ENCODE measurements at regions not wholly inside any gene's neighbourhood (a gene's known extent, or its start where the extent isn't known, plus 50 kb on each side); places are given as distances from the start of the nearest gene placed in this dataset.
A peak's percentile ranks its signal among the peaks of the same experiment; 100 is the strongest.

- peak; percentile 33 for ATAC-seq
- intact Hi-C loops (cut with DNase I): no loop called here
Observed at GRCh38 chr6:87968435-87969278, 79.0 kb upstream of the SPACA1 start.

DNA sequence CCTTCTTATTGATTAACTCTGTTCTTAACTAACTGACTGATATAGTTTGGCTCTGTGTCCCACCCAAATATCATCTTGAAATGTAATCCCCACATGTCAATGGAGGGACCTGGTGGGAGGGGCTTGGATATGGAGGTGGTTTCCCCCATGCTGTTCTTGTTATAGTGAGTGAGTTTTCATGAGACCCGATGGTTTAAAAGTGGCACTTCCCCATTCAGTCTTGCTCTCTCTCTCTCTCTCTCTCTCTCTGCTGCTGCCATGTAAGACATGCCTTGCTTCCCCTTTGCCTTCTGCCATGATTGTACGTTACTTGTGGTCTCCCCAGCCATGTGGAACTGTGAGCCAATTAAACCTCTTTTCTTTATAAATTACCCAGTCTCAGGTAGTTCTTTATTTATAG, 81.8 kb upstream of the SPACA1 start:
- ATAC-seq: no peak
- Histone ChIP-seq H3K4me3 (no peak overlapping the region), H3K36me3 (replicated peaks in 1 of 2; ENCODE audit: insufficient read depth in 1 of 2, low read depth in 2 of 2) (no peaks in the 10 kb centered on the region), H3K4me1 (peaks cover 7% of the 10 kb centered on the region), H3K9me3 (no peaks in the 10 kb centered on the region), H3K27ac (no peak overlapping the region), H3K27me3 (no peaks in the 10 kb centered on the region)
- DNase-seq: no peak
- no peak for TF ChIP-seq CTCF (IDR thresholded peaks at IDR 0.05)
- no peak for TF ChIP-seq POLR2A (IDR thresholded peaks at IDR 0.05)
- intact Hi-C loops (cut with DNase I): no loop called here
- WGBS, 2 donors: 42 to 47% methylated on average over 2 of the region's 2 CpGs

More at GRCh38 chr6:87968435-87969278, 79.0 kb upstream of the SPACA1 start:
- no peaks in the 10 kb centered on the region for H3K27me3 ChIP-seq
- TF ChIP-seq POLR2A (IDR thresholded peaks at IDR 0.05): no peak
- TF ChIP-seq CTCF (IDR thresholded peaks at IDR 0.05): no peak
- H3K4me1 ChIP-seq: peaks cover 7% of the 10 kb centered on the region
- H3K4me3 ChIP-seq: no peak overlapping the region
- H3K9me3 ChIP-seq: no peaks in the 10 kb centered on the region
- peak in 1 of 4 donors; percentile 12 for DNase-seq
- 10 to 11% methylated on average over 26 of the region's 26 CpGs for WGBS, 2 donors
- H3K36me3 ChIP-seq (replicated peaks in 1 of 2; ENCODE audit: insufficient read depth in 1 of 2, low read depth in 2 of 2): no peaks in the 10 kb centered on the region
- no peak overlapping the region for H3K27ac ChIP-seq

DNA sequence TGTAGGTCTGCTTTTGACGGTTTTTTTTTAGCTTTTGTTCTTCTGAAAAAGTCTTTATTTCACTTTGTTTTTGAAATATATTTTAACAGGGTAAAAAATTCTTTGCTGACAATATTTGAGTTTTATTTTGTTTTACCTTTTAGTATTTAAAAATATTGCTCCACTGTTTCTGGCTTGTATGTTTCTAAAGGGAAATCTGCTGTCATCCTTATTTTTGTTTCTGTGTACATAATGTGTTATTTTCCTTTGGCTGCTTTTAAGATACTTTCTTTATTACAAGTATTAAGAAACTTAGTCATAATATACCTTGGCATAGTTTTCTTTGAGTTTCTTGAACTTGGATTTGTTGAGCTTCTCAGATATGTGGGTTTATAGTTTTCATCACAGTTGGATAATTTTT, 88.6 kb upstream of the SPACA1 start:
- intact Hi-C loops (cut with DNase I): no loop called here
- no peaks in the 10 kb centered on the region for H3K4me1 ChIP-seq
- TF ChIP-seq CTCF (IDR thresholded peaks at IDR 0.05) (no peak), POLR2A (IDR thresholded peaks at IDR 0.05) (no peak)
- no peak overlapping the region for H3K27ac ChIP-seq
- DNase-seq: no peak
- WGBS, 2 donors: 55 to 66% methylated on average over 1 of the region's 1 CpG
- no peak for ATAC-seq
- no peaks in the 10 kb centered on the region for H3K27me3 ChIP-seq
- H3K9me3 ChIP-seq: no peaks in the 10 kb centered on the region
- no peaks in the 10 kb centered on the region for H3K36me3 ChIP-seq (replicated peaks in 1 of 2; ENCODE audit: insufficient read depth in 1 of 2, low read depth in 2 of 2)
- no peak overlapping the region for H3K4me3 ChIP-seq

DNA sequence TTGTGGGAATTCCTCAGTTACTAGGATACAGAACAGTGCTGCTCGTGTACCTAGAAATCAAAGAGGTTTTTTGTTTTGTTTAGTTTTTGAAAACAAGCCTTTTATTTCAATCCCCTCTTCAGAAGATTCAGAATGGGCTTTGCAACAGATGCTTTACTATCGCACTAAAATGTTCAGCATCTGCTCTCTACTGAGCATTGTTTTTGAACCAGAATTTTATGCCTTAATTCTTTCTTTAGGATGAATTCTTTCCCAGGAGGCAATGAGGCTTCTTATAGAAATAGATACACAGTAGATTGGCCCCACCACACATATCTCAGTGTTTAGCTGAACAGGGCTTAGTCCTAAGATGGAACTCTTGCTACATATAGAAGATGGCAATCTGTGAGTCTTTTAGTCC, 95.9 kb upstream of the SPACA1 start:
- H3K27me3 ChIP-seq: no peaks in the 10 kb centered on the region
- intact Hi-C loops (cut with DNase I): no loop called here
- H3K4me1 ChIP-seq: no peaks in the 10 kb centered on the region
- no peak overlapping the region for H3K27ac ChIP-seq
- ATAC-seq: no peak
- H3K9me3 ChIP-seq: no peaks in the 10 kb centered on the region
- no peak overlapping the region for H3K4me3 ChIP-seq
- no peak for TF ChIP-seq POLR2A (IDR thresholded peaks at IDR 0.05)
- TF ChIP-seq CTCF (IDR thresholded peaks at IDR 0.05): no peak
- no peaks in the 10 kb centered on the region for H3K36me3 ChIP-seq (replicated peaks in 1 of 2; ENCODE audit: insufficient read depth in 1 of 2, low read depth in 2 of 2)
- no peak for DNase-seq
- WGBS, 2 donors: 78 to 81% methylated on average over 2 of the region's 2 CpGs

DNA sequence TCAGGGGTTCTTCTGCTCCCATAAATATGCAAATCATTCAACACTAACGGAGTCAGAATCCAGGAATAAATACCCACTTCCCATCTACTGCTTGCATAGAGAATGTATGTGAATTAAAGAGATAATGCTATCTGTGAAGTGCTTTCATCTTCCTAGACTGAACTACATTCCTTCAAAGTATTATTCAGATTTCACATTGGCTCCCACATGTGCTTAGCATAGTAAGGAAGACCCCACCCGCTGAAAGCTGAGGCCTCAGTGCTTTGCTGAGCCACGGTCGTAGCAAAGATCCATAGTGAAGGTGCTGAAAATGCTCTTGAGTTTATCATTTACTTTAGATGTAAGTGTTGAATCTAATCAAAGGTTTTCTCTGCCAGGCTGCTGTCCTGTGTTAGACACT, 97.0 kb upstream of the SPACA1 start:
- no peaks in the 10 kb centered on the region for H3K4me1 ChIP-seq
- no peaks in the 10 kb centered on the region for H3K27me3 ChIP-seq
- intact Hi-C loops (cut with DNase I): no loop called here
- no peaks in the 10 kb centered on the region for H3K9me3 ChIP-seq
- no peak overlapping the region for H3K27ac ChIP-seq
- ATAC-seq: no peak
- H3K36me3 ChIP-seq (replicated peaks in 1 of 2; ENCODE audit: insufficient read depth in 1 of 2, low read depth in 2 of 2): no peaks in the 10 kb centered on the region
- H3K4me3 ChIP-seq: no peak overlapping the region
- WGBS, 2 donors: 85 to 88% methylated on average over 4 of the region's 4 CpGs
- no peak for DNase-seq
- no peak for TF ChIP-seq POLR2A (IDR thresholded peaks at IDR 0.05)
- TF ChIP-seq CTCF (IDR thresholded peaks at IDR 0.05): no peak

All from body of pancreas (tissue), 4 donors.